Ascending aorta (tissue), 2 donors: ENCODE measurements at regions not wholly inside any gene's neighbourhood (a gene's known extent, or its start where the extent isn't known, plus 50 kb on each side); places are given as distances from the start of the nearest gene placed in this dataset.
"Not testable (repeated sequence)": the region's sequence is repeated elsewhere in the genome, so short reads cannot be mapped to it uniquely, and the experiment has no call there.

Source experiments
- DNase-seq, 2 donors: peaks; one replicate each; pipeline ENCODE4 v3.0.0-alpha.2; 2019; ENCODE audit warnings: low spot score in 2 of 2
- H3K27ac ChIP-seq, 2 donors: fragments of 200-600 bp; sonication (generic); one replicate each; pipeline ENCODE4 v1.5.1; 2016 to 2017; ENCODE audit warnings: mild to moderate bottlenecking in 1 of 2
- H3K27me3 ChIP-seq: fragments of 200-600 bp; sonication (generic); one replicate; pipeline ENCODE4 v1.5.1; 2017
- H3K36me3 ChIP-seq, 2 donors: fragments of 200-600 bp; sonication (generic); one replicate each; pipeline ENCODE4 v1.5.1; 2016
- H3K4me1 ChIP-seq, 2 donors: fragments of 200-600 bp; sonication (generic); one replicate each; pipeline ENCODE4 v1.5.1; 2016 to 2017; ENCODE audit warnings: mild to moderate bottlenecking in 1 of 2
- H3K4me3 ChIP-seq, 2 donors: fragments of 200-600 bp; sonication (generic); one replicate each; pipeline ENCODE4 v1.5.1; 2016 to 2017; ENCODE audit warnings: mild to moderate bottlenecking in 1 of 2
- H3K9me3 ChIP-seq, 2 donors: fragments of 200-600 bp; sonication (generic); one replicate each; pipeline ENCODE4 v1.5.1; 2016
- CTCF ChIP-seq, 3 experiments: fragments of 200-600 bp in 2 of 3; fragments of 450-650 bp in 1 of 3; sonication (generic) in 2 of 3; IDR thresholded peaks; one replicate each; pipeline ENCODE4 v1.5.1; 2016 to 2019; ENCODE audit warnings: antibody characterized with exemption in 3 of 3, mild to moderate bottlenecking in 1 of 3, moderate library complexity in 1 of 3
- intact Hi-C: fragments of 100-400 bp; cut with DNase I; formaldehyde crosslinking; loops from one replicate; pipeline ENCODE4 v1.15.1; 2023

- intact Hi-C loops, result no loop called here
- no peak for TF ChIP-seq CTCF (IDR thresholded peaks at IDR 0.05)
- Histone ChIP-seq H3K27ac (no peak overlapping the region), H3K4me3 (no peak overlapping the region), H3K4me1 (no peaks in the 10 kb centered on the region), H3K9me3 (no peaks in the 10 kb centered on the region), H3K27me3 (no peaks in the 10 kb centered on the region), H3K36me3 (no peaks in the 10 kb centered on the region)
- DNase-seq, result no peak
Observed at GRCh38 chr5:42306287-42306686, 117.0 kb upstream of the GHR start.

GRCh38 chr5:42309865-42310264 is 113.4 kb upstream of the GHR start:
- Histone ChIP-seq H3K9me3 (no peaks in the 10 kb centered on the region), H3K4me3 (no peak overlapping the region), H3K27me3 (no peaks in the 10 kb centered on the region), H3K4me1 (no peaks in the 10 kb centered on the region), H3K36me3 (no peaks in the 10 kb centered on the region), H3K27ac (no peak overlapping the region)
- TF ChIP-seq CTCF (IDR thresholded peaks at IDR 0.05), result no peak
- DNase-seq, result no peak
- intact Hi-C loops, result no loop called here

DNA sequence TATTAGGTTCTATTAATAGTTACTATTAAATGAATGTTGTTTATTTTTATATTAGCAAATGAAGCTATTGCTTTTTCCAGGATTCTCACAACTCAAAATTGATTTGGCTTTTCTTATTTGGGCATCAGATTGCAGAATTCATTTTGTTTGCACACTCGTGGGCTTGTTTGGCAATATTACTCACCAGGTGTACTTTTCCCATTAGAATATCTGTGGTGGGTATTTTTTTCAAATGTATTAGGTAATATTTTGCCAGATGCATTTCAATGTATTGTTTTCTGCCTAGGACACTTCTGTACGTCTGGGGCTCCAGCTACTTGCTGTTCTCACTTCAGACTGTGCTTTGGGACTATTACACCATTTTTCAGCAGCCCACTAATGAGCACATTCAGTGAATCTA is 108.0 kb upstream of the GHR start:
- Histone ChIP-seq H3K36me3 (no peaks in the 10 kb centered on the region), H3K4me1 (no peaks in the 10 kb centered on the region), H3K27me3 (no peaks in the 10 kb centered on the region), H3K27ac (no peak overlapping the region), H3K9me3 (no peaks in the 10 kb centered on the region), H3K4me3 (no peak overlapping the region)
- intact Hi-C loops, result no loop called here
- no peak for TF ChIP-seq CTCF (IDR thresholded peaks at IDR 0.05)
- no peak for DNase-seq

DNA sequence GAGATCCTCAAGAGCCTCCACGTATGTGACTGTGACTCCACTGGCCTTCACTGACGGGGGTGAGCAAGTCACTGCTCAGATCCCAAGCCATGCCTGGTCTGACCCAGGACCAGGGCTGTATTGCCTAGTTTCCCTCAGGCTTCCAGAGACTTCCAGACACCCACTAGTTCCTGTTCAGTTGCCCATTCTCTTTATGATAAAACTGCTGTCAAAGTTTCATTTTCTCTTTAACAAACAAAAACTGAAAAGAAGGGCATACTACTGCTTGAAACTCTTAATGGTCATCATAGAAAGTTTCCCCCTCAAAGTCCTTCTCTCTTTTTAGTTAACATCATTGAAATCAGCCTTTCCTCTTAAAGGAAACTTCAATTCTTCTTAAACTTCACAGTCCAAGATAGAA is 105.7 kb upstream of the GHR start:
- no peak for DNase-seq
- no peaks in the 10 kb centered on the region for H3K27me3 ChIP-seq
- intact Hi-C loops, result no loop called here
- no peaks in the 10 kb centered on the region for H3K9me3 ChIP-seq
- no peaks in the 10 kb centered on the region for H3K4me1 ChIP-seq
- TF ChIP-seq CTCF (IDR thresholded peaks at IDR 0.05), result no peak
- no peak overlapping the region for H3K27ac ChIP-seq
- no peak overlapping the region for H3K4me3 ChIP-seq
- H3K36me3 ChIP-seq, result no peaks in the 10 kb centered on the region

- H3K27me3 ChIP-seq, H3K27ac ChIP-seq, DNase-seq, H3K4me1 ChIP-seq, H3K36me3 ChIP-seq, H3K4me3 ChIP-seq, intact Hi-C loops, H3K9me3 ChIP-seq: not testable (repeated sequence)
Observed at GRCh38 chr5:42319546-42319945, 103.7 kb upstream of the GHR start.

DNA sequence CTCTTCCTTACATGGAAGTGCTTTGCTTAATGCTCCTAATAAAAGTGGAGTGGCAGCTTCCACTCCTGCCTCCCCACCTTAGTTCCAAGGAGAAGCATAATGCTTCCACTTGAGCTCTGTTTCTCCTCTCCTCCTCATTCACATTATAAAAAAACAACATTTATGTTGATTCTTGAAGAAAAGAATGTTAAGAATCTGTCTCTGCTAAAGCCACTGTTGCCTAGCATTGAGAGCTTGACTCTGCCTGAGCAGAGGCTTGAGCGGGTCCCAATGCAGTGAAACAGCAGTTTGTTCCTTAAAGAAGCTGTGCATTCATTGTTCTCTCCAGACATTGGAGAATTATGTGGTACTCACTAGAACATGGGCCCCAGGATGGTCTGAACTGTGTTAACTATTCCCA is 101.5 kb upstream of the GHR start:
- Histone ChIP-seq H3K27me3 (no peaks in the 10 kb centered on the region), H3K4me3 (no peak overlapping the region), H3K36me3 (no peaks in the 10 kb centered on the region), H3K9me3 (no peaks in the 10 kb centered on the region), H3K4me1 (no peaks in the 10 kb centered on the region), H3K27ac (no peak overlapping the region)
- no peak for TF ChIP-seq CTCF (IDR thresholded peaks at IDR 0.05)
- DNase-seq, result no peak
- intact Hi-C loops, result no loop called here
